GM21390 (cell line): ENCODE measurements at regions not wholly inside any gene's neighbourhood (a gene's known extent, or its start where the extent isn't known, plus 50 kb on each side); places are given as distances from the start of the nearest gene placed in this dataset.
A peak's percentile ranks its signal among the peaks of the same experiment; 100 is the strongest.
"Not testable (repeated sequence)": the region's sequence is repeated elsewhere in the genome, so short reads cannot be mapped to it uniquely, and the experiment has no call there.

Experiments used
- ATAC-seq: cut with Tn5 transposase; IDR thresholded peaks from one replicate; pipeline ENCODE4 v1.9.1; 2021; ENCODE audit not compliant: unreplicated experiment

DNA sequence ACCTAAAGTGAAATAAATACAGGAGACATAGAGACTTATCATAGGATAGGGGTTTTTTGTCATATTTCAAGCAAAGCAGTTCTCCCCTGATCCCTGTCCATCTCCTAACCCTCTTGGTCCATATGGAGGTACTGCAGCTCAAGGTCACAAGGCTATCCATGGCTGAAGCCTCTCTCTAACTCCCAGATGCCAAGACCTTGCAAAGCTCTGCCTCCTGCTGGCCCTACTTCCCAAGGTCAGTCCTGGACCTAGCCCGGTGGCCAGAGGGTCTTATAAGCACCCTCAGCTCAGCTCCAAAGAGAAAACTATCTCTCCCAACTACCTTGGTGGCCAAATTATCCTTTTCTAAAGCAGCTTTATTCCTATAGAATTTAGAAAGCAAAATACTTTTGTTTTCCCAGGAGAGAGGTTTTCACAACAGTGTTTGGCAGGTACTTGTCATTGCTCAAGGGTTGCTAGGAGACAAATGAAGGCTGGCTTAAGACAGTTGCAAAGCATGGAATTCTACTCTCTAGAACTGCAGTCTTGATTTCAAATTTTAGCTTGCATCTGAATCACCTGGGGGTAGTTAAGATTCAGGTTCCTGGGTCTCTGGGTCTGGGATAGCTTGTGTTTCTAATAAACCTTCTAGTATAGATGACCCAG is 121.5 kb downstream of the XCL2 start:
- ATAC-seq, result no peak

DNA sequence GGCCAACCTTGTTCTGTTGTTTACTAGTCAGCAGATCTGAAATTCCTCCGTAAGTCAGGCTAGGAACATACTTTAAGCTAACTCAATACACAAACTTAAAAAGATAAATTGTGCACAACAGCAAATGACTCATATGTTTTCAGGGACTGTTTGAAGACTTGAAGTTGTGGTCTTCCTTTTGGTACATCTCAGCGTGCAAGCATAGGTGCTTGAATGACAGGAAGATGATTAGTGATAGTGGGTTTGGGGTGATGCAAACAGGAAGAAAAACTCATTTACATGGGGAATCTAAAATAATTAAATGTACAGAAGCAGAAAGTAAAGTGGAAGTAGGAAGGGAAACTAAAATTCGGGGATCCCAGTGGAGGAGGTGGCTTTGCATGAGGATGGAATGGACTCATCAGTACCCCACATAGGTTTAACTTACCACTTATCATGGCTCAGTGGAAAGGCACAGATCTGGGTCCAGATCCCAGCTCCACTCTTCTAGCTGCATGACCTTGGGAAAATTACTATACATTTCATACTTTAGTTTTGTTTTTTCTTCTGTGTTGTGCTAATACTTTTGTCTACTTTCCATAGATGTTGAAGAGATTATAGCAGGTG is 122.3 kb downstream of the XCL2 start:
- ATAC-seq, result no peak

DNA sequence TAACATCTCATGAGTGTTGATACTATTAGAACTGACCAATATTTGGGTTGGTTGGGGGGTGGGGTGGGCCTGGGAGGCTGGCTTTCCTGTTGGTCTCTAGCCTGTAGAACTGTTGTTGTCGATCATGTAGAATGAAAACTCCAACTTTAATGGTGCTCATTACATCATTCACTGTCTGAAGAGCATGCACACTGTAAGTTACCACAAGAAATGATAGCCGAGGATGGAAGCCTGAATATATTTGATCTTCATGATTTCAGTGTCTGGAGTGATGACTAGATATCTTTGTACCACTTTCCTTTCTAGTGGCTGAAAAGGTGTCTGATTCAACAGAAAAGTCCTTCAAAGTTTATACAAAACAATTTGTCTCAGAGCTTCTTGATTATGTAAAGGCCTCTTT is 123.6 kb downstream of the XCL2 start:
- ATAC-seq, result no peak

DNA sequence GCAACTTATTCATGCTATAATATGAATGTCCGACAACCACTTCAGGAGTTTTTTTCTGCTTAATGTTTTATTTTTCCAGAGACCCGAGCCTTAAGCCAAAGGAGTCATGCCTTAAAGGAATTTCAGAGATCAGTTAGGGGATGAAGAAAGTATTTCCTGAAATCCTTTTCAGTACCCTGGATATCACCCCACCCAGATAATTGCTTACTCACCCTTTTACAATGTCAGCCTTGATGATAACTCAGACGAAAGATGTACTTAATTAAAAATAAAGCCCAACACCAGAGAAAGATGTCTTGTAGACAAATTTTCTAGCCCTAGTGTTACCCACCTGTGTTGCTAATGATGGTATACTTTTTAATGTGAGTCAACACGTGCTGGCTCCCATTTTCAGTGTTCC is 124.1 kb downstream of the XCL2 start:
- ATAC-seq, result no peak

DNA sequence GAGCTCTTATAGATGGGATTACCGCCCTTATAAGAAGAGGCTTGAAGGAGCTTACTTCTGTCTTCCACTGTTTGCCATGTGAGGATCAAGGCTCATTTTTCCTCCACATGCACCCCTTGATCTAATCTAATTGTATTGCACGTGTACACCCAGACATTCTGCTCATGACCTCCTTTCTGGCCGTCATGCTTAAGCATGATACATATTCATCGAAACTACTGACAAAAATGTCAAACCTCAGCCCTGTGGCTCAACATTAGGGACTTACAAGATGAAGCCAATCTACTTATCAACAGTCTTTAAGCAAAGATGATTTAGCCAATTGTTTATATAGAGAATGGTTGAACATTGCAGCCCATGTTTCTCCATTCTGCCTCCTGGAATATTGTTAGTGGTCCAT is 127.6 kb downstream of the XCL2 start:
- no peak for ATAC-seq

DNA sequence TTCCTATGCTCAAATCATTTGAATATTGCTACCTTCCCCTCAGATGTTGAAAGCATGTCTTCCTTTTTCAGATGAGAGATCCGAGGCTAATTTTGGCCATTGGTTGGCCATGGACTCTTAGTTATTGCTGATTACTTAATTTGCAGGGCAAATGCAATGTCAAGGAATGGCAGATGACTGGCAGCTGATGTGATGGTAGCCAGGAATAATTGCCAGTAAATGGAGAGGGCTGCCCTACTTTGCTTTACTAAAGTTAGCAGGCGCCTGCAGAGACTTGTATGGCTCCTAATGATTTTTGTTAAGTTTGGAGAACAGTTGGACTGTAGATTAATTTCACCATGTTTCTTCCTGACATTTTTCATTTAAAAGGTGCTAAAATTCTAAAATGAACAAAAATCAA is 128.9 kb downstream of the XCL2 start:
- ATAC-seq, result no peak

DNA sequence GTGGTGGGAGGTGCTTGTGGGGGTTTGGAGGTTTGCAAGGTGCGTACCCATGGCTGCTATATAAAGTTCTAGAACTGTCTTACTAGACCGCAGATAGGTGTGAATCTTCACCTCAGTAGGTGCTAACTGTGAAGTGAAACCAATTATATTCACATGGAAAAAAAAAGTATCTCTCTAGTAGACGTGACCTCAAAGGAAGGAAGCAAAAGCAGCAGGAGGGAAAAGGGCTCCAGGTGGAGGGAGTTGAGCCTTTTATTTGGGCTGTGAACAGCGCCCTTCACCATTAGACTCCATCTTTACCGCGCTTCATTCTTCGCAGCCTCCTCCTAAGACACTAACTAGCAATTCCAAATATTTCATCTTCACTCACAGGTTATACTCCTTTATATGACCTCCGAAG is 129.8 kb downstream of the TBX19 start:
- ATAC-seq, result no peak

DNA sequence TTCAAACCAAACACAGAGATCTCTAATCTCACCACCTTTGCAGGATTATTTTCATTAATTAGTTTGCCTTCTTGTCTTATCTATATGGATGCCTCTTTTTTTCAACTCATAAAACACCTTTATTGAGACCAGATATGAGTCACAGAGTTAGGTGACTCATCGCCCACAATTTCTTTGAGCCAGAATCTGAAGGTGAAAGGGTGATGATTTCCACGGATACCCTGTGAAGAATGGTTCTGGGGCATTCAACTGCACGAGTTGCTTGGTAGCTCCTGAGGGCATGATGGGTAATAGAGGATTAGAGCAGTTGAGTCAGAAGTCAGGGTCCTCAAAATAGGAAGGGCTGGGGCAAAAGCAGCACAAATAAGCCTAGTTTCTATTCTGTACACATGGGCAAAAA is 128.2 kb downstream of the TBX19 start:
- ATAC-seq, result peak; percentile 64

DNA sequence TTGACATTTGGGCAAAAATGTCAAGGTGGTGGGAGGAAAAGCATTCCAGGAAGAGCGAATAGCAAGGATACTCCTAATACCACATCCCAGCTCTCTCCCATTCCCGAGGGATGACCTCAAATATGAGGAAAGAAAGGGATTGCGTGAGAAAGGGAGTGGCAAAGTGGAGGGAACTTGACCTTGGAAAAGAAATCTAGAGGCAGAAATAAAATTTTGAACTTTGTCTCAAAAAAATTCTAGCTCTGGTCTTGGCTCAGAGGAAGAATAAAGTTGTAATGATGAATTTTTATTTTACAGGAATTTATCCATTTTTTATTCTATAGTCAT is 127.8 kb downstream of the TBX19 start:
- no peak for ATAC-seq

DNA sequence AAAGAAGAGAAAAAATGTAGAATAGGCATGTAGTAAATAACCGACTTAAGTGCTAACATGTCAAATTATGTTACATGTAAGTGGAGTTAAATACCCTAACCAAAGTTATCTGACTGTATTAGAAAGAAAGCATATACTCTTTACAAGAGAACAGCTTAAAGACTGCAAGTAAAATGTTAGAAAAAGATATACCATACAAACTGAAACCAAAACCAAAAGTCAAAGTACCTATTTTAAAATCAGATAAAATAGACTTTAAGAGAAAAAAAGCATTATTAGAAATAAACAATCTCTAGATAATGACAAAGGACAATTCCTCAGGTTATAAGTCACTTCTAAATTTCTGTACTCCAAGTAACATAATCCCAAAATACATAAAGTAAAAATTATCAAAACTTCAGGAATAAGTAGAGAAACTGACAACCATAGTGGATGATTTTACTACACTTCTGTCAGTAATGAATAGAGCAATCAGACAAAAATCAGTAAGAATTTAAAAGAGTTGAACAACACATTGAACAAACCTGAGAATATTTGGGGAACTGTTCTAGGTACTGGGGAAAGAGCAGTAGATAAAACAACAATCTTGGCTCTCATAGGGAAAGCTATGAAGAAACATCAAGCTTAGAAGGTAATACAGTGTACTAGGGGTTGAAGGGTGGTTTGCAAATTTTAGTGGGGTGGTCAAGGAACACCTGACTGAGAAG is 127.3 kb downstream of the TBX19 start:
- ATAC-seq, result no peak

DNA sequence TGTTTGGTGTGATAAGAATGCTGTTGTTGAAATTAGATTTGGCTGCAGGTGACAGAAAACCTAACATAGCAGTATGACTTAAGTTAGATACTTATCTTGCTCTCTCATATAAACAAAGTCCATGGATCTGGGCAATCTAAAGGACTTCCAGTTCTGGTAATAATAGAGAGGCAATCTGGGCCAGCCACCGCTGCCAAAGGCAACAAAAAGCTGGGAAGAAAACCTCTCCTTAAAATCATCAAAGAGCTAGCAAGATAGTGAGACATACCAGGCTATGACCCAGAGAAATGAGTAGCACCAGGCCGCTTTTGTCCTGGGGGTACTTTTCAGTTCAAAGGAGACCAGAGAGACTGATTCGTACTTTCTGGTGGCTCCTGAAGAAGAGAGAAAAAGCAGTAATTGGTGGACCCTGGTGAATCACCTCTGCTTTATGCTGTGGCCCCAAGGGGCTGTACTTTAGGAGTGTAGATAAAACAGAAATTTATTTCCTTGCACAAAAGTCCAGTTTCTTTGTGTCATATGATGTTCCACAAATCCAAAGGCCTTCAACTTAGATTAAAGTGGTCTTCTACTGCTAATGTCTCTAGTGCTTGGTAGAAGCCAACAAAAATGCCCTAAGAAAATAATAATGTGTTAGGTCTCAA is 125.4 kb downstream of the TBX19 start:
- no peak for ATAC-seq

DNA sequence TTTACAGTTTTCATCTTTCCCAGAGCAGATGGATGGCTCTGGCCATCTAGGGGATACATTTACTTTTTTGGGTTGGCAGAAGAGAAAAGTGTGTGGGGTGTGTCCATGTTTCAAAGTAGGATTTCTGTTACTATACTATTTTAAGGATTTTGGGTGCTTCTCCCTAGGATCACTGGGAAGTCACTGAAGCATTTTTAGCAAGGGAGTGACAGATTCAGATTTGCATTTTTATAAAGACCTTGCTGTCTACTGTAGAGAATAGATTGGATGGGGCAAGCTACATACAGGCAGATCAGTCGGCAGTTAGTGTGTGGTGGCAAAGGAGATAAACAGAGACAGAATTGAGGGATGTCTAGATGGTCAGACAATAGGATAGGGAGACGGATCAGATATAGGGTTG is 122.5 kb downstream of the TBX19 start:
- no peak for ATAC-seq

DNA sequence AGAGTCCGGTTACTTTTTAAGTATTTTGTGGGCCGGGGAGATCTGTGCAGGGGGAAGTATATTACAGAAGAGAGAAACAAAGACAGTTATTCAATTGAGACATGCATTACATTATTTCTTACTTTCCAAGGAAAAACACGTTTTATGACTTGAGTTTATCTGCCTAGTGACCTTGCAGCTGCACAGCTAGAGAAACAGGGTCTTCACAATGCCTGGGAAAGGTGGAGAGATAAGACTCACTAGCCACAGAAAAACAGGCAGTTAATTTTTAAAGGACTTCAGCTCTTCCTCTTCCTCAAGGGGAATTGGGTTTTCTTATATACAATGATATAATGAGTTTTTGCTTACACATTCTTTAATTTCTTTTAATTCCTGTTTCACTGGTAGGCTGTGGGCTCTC is 121.8 kb downstream of the TBX19 start:
- ATAC-seq, result not testable (repeated sequence)

DNA sequence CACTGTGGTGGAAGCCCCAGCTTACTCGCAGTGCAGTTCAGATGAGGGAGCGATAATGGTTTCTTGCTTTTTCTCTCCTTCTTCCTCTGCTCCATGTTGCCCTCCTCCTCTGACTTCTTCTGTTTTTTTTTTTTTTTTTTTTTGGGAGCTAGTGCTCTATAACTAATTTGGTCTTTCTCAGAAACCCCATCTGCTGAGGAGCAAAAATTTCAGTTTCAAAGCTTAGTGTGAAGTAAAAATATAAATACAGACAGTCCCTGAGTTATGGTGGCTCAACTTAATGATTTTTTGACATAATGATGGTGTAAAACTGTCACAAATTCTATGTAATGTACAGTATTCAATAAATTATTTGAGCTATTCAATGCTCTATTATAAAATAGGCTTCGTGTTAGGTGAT is 120.7 kb downstream of the TBX19 start:
- ATAC-seq, result no peak

DNA sequence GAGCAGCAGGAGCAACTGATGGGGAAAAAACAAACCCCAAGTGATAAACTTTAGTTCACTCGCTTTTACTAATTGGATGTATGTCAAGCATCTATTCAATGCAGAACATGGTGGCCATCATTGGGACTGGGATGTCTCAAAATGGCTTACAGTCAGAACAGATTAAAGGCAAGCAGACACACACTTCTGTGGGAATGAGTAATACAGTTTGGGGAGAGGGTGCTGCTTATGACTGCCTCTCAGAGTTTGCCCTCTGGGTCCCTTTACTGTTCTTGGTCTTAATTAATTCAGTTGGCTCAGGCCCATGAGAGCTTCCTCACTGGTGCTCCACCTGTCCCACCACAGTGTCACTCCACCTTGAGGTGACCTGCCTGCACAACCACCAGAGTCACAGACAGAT is 119.5 kb downstream of the TBX19 start:
- no peak for ATAC-seq

DNA sequence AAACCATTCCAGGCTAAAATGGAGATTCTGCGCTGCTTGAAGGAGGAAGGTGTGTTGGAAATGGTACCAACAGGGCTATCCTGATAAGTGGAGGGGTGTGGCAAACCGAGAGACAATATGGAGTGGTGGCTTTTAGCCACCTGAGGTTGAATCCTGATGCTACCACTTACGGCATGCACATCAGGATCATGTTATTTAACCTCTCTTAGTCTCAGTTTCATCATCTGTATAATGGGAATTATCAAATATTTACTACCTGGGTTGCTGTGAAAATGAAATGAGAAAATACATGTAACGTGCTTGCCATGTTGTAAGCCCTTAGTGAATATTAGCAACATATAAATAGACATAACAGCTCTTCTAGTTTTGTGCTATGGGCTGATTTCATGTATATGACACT is 117.1 kb downstream of the TBX19 start:
- no peak for ATAC-seq

DNA sequence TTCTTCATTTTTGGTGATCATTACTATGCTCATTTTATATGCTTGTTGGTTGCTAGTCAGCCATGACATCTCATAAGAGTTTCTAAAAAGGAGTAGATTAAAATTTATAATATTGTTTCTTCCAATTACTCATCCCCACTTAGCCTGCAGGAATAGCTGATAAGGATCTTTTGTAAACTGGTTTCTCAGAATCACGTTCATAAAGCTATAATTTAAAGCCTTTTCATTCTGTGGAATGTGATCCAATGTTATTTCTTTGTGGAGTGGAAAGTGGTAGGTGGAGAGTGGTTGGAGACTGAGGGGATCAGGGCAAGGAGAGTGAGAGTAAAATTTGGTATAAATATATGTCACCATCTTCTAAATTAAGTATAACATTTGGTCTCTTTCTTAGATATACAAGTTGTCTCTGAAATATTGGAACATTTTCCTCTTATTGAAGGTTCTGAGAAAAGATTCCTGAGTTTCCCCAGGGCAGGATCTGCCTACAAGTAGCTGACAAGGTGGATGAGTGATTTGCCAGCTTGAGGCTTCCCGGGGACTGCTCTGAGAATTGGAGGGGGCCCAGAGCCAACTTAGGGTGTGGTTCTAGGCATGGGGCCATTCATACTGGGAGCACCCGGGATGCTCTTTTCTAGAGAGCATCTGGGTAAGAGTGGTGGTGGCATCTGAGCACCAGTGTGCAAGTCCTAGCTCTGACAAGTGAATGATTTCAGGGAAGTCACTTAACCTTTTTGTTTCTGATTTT is 116.4 kb downstream of the TBX19 start:
- no peak for ATAC-seq

DNA sequence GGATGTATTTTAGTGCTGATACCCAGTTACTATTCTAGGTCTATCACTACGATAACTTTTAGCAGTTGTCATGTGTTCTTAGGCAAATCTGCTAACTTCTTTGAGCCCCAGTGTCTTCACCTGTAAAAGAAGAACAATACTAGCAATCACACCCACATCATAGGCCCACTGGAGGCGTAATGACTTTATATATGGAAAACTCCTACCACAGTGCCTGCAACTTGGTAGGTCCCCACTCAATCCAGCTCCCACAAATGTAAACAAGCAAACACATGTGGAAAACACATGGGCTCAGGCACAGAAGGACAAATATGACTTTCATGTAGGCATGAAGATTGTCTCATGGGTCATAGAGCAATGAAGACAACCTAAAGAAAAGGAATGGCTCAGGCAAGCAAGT is 115.8 kb downstream of the TBX19 start:
- no peak for ATAC-seq

DNA sequence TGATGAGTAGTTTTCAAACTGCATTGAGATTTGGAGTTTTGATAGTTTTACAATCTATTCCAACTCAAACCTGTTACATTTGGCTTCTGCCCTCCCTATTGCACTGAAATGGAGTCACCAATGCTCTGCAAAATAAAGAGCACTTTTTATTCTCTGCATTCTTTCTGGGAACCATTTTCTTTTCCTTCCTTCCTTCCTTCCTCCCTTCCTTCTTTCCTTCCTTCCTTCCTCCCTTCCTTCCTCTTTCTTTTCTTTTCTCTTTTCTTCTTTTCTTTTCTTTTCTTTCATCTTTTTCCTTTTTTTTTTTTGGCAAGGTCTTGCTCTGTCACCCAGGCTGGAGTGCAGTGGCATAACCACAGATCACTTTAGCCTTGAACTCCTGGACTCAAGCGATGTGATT is 114.2 kb downstream of the TBX19 start:
- ATAC-seq, result no peak

DNA sequence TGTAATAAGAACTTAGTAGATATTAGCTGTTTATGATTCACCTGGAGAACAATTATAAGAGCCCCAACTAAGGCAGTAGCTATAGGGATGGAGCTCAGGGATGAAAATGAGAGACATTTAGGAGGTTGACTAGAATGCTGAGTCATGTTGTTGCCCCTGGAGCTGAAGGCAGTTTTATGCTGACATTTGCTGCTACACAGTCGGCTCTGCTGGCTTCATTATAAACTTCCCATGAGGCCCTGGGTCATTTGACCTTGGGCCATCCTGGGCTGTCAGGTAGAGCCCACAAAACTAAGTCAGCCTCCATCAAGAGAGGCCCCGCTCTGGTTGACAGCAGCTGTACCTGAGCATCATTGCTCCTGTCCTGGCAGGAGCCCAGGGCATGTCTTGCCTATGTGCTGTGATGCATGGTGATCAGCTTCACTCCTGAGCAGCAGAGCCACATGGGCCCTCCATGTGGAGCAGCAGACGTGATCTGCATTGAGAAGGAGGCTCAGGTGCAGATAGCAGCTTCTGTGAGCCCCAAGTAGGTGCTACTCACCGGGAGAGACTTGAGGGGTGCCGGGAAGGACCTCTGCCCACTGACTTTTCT is 112.4 kb downstream of the TBX19 start:
- no peak for ATAC-seq
